ENCODE measurements at regions not wholly inside any gene's neighbourhood (a gene's known extent, or its start where the extent isn't known, plus 50 kb on each side); places are given as distances from the start of the nearest gene placed in this dataset.

GRCh38 chr12:131375261-131375971 is 335.5 kb upstream of the SFSWAP start:
- TF ChIP-seq CTCF (IDR thresholded peaks at IDR 0.05 in 4 of 5, conservative IDR thresholded peaks at IDR 0.05 in 1 of 5), result no peak
- no peak for TF ChIP-seq POLR2A (IDR thresholded peaks at IDR 0.05)

All from gastrocnemius medialis (tissue), 4 donors.